ENCODE measurements at regions not wholly inside any gene's neighbourhood (a gene's known extent, or its start where the extent isn't known, plus 50 kb on each side); places are given as distances from the start of the nearest gene placed in this dataset.

- TF ChIP-seq, protein P1, sequence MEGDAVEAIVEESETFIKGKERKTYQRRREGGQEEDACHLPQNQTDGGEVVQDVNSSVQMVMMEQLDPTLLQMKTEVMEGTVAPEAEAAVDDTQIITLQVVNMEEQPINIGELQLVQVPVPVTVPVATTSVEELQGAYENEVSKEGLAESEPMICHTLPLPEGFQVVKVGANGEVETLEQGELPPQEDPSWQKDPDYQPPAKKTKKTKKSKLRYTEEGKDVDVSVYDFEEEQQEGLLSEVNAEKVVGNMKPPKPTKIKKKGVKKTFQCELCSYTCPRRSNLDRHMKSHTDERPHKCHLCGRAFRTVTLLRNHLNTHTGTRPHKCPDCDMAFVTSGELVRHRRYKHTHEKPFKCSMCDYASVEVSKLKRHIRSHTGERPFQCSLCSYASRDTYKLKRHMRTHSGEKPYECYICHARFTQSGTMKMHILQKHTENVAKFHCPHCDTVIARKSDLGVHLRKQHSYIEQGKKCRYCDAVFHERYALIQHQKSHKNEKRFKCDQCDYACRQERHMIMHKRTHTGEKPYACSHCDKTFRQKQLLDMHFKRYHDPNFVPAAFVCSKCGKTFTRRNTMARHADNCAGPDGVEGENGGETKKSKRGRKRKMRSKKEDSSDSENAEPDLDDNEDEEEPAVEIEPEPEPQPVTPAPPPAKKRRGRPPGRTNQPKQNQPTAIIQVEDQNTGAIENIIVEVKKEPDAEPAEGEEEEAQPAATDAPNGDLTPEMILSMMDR (IDR thresholded peaks at IDR 0.05; ENCODE audit: low read depth, low read length) = no peak
- TF ChIP-seq, protein P2, sequence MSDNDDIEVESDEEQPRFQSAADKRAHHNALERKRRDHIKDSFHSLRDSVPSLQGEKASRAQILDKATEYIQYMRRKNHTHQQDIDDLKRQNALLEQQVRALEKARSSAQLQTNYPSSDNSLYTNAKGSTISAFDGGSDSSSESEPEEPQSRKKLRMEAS (IDR thresholded peaks at IDR 0.05; ENCODE audit: low read depth, low read length) = no peak
These were observed 132.1 kb downstream of the KLF6 start for GRCh38 chr10:3652886-3653285.
